HEK293 (cell line): ENCODE measurements at regions not wholly inside any gene's neighbourhood (a gene's known extent, or its start where the extent isn't known, plus 50 kb on each side); places are given as distances from the start of the nearest gene placed in this dataset.

ENCODE experiments used
- CTCF ChIA-PET: fragments of 350-600 bp; formaldehyde crosslinking; extraction: SDS; loops from one replicate; lab custom pipeline; 2021; ENCODE audit warnings: antibody characterized with exemption; lab: Yijun Ruan, JAX
- POLR2A ChIA-PET: fragments of 300-600 bp; formaldehyde crosslinking; extraction: SDS; loops from one replicate; lab custom pipeline; 2020; ENCODE audit warnings: antibody characterized with exemption, inconsistent platforms; lab: Yijun Ruan, JAX
- H3K27ac ChIP-seq: fragments of 200-500 bp; sonication (Bioruptor generic); 2 replicates; pipeline ENCODE4 v1.5.1; 2014; ENCODE audit warnings: low read depth, low read length, control low read depth, inconsistent platforms; ENCODE audit errors: extremely low read depth
- H3K36me3 ChIP-seq, 2 experiments: fragments of 200-500 bp in 1 of 2; sonication (Bioruptor generic) in 1 of 2; 1 replicate in 1 of 2; 2 replicates in 1 of 2; pipeline ENCODE4 v1.5.1; 2014 to 2017; ENCODE audit warnings: inconsistent platforms in 2 of 2, low read length in 2 of 2; ENCODE audit not compliant: control insufficient read depth in 2 of 2, insufficient read depth in 1 of 2
- H3K4me1 ChIP-seq: fragments of 200-500 bp; sonication (Bioruptor generic); 2 replicates; pipeline ENCODE4 v1.5.1; 2014; ENCODE audit warnings: mild to moderate bottlenecking, low read length, inconsistent platforms; ENCODE audit not compliant: control insufficient read depth, insufficient read depth
- H3K4me3 ChIP-seq: 2 replicates; pipeline ENCODE4 v1.5.1; 2011; ENCODE audit warnings: low read depth, mild to moderate bottlenecking, control low read depth, low read length, moderate library complexity
- H3K9me3 ChIP-seq: fragments of 200-500 bp; sonication (Bioruptor generic); 2 replicates; pipeline ENCODE4 v1.5.1; 2014; ENCODE audit warnings: low read depth, low read length, inconsistent platforms; ENCODE audit not compliant: control insufficient read depth, insufficient read depth
- SP3 ChIP-seq: fragments of 450-650 bp; formaldehyde crosslinking; IDR thresholded peaks from 2 replicates; pipeline ENCODE4 v1.5.1; 2016; ENCODE audit warnings: missing biosample characterization, missing genetic modification characterization
- ZFHX2 ChIP-seq: fragments of 450-650 bp; formaldehyde crosslinking; conservative IDR thresholded peaks from 2 replicates; pipeline ENCODE4 v1.5.1; 2016; ENCODE audit warnings: missing biosample characterization, missing genetic modification characterization
- ZFP69B ChIP-seq: fragments of 450-650 bp; formaldehyde crosslinking; IDR thresholded peaks from 2 replicates; pipeline ENCODE4 v1.5.1; 2016; ENCODE audit warnings: missing biosample characterization, missing genetic modification characterization
- ZNF10 ChIP-seq: fragments of 450-650 bp; formaldehyde crosslinking; IDR thresholded peaks from 2 replicates; pipeline ENCODE4 v1.5.1; 2017; ENCODE audit warnings: missing biosample characterization, missing genetic modification characterization
- ZNF175 ChIP-seq: fragments of 450-650 bp; formaldehyde crosslinking; IDR thresholded peaks from 2 replicates; pipeline ENCODE4 v1.5.1; 2016; ENCODE audit warnings: missing biosample characterization, missing genetic modification characterization
- ZNF223 ChIP-seq: fragments of 450-650 bp; formaldehyde crosslinking; IDR thresholded peaks from 2 replicates; pipeline ENCODE4 v1.5.1; 2016; ENCODE audit warnings: missing biosample characterization, missing genetic modification characterization
- ZNF239 ChIP-seq: fragments of 450-650 bp; formaldehyde crosslinking; IDR thresholded peaks from 2 replicates; pipeline ENCODE4 v1.5.1; 2016; ENCODE audit warnings: missing biosample characterization, missing genetic modification characterization
- ZNF341 ChIP-seq: fragments of 450-650 bp; formaldehyde crosslinking; IDR thresholded peaks from 2 replicates; pipeline ENCODE4; 2016; ENCODE audit warnings: low read depth, missing biosample characterization, missing genetic modification characterization
- ZNF48 ChIP-seq: fragments of 450-650 bp; formaldehyde crosslinking; IDR thresholded peaks from 2 replicates; pipeline ENCODE4 v1.5.1; 2016; ENCODE audit warnings: missing biosample characterization, missing genetic modification characterization
- ZNF521 ChIP-seq: fragments of 450-650 bp; formaldehyde crosslinking; IDR thresholded peaks from 2 replicates; pipeline ENCODE4 v1.5.1; 2017; ENCODE audit warnings: missing biosample characterization, mild to moderate bottlenecking, missing genetic modification characterization
- ZNF560 ChIP-seq: fragments of 450-650 bp; formaldehyde crosslinking; IDR thresholded peaks from 2 replicates; pipeline ENCODE4 v1.5.1; 2017; ENCODE audit warnings: missing biosample characterization, missing genetic modification characterization, borderline replicate concordance
- ZNF626 ChIP-seq: fragments of 450-650 bp; sonication (Bioruptor Pico); formaldehyde crosslinking; IDR thresholded peaks from 2 replicates; pipeline ENCODE4 v1.5.1; 2018; ENCODE audit warnings: missing biosample characterization, missing genetic modification characterization, inconsistent platforms
- ZNF629 ChIP-seq: fragments of 450-650 bp; formaldehyde crosslinking; IDR thresholded peaks from 2 replicates; pipeline ENCODE4 v1.5.1; 2017; ENCODE audit warnings: missing biosample characterization, missing genetic modification characterization
- ZNF670 ChIP-seq: fragments of 450-650 bp; formaldehyde crosslinking; IDR thresholded peaks from 2 replicates; pipeline ENCODE4 v1.5.1; 2016; ENCODE audit warnings: missing biosample characterization, missing genetic modification characterization, low read depth
- TF ChIP-seq, protein P1 (sequence below): fragments of 450-650 bp; IDR thresholded peaks from 2 replicates; pipeline ENCODE4 v1.5.1; 2018; ENCODE audit warnings: missing biosample characterization, missing genetic modification characterization
- TF ChIP-seq, protein P2 (sequence below): fragments of 450-650 bp; formaldehyde crosslinking; IDR thresholded peaks from 2 replicates; pipeline ENCODE4 v1.5.1; 2016; ENCODE audit warnings: missing biosample characterization, missing genetic modification characterization
- TF ChIP-seq, protein P3 (sequence below): fragments of 450-650 bp; formaldehyde crosslinking; IDR thresholded peaks from 2 replicates; pipeline ENCODE4 v1.5.1; 2017; ENCODE audit warnings: missing biosample characterization, missing genetic modification characterization
- TF ChIP-seq, protein P4 (sequence below): fragments of 450-650 bp; formaldehyde crosslinking; IDR thresholded peaks from 2 replicates; pipeline ENCODE4 v1.5.1; 2016; ENCODE audit warnings: missing biosample characterization, missing genetic modification characterization
- TF ChIP-seq, protein P5 (sequence below): fragments of 450-650 bp; formaldehyde crosslinking; IDR thresholded peaks from 2 replicates; pipeline ENCODE4 v1.5.1; 2016; ENCODE audit warnings: missing biosample characterization, missing genetic modification characterization, low read depth

DNA sequence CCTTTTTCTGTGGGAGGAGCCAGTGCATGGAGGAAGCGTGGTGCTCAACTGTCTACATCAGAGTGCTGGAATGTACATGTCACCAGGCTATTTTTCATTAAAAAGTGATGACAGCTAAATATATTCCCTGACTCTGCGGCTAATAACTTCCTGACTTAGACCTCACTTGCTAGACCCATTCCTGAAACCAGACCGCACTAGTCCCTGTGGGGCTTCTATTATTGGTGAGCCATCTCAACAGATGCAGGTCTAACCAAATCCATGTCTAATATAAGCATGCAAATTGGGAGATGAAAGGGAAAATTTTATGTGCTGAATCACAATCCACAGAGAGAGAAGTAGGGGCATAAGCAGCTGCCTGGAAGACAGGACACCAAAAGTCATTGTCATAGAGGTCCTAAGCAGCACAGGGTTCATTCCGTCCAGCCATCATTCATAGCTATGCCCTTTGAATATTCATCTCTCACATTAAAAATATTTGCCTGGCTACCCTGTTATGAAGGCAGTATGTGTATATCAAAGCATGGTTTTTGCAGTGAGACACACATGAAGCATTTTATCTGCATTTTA is 110.9 kb upstream of the BLID start:
- H3K36me3 ChIP-seq, result no peaks in the 10 kb centered on the region
- ChIA-PET POLR2A (no interaction called here), CTCF (interaction anchor here (0.6 to 3.9 kb wide), 7 partner anchors 10 to 1195 kb away, joined by 3 to 17 read pairs (median 5); no protein-coding TSS in a partner anchor)
- H3K4me1 ChIP-seq, result no peaks in the 10 kb centered on the region
- H3K9me3 ChIP-seq, result no peaks in the 10 kb centered on the region
- no peak overlapping the region for H3K4me3 ChIP-seq
- no peak overlapping the region for H3K27ac ChIP-seq
- TF ChIP-seq ZNF239 (tag by site-specific recombination), result no peak
- TF ChIP-seq, protein P1, sequence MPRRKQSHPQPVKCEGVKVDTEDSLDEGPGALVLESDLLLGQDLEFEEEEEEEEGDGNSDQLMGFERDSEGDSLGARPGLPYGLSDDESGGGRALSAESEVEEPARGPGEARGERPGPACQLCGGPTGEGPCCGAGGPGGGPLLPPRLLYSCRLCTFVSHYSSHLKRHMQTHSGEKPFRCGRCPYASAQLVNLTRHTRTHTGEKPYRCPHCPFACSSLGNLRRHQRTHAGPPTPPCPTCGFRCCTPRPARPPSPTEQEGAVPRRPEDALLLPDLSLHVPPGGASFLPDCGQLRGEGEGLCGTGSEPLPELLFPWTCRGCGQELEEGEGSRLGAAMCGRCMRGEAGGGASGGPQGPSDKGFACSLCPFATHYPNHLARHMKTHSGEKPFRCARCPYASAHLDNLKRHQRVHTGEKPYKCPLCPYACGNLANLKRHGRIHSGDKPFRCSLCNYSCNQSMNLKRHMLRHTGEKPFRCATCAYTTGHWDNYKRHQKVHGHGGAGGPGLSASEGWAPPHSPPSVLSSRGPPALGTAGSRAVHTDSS (tag by site-specific recombination), result no peak
- no peak for TF ChIP-seq SP3 (tag by site-specific recombination)
- no peak for TF ChIP-seq ZNF175 (tag by site-specific recombination)
- TF ChIP-seq, protein P2, sequence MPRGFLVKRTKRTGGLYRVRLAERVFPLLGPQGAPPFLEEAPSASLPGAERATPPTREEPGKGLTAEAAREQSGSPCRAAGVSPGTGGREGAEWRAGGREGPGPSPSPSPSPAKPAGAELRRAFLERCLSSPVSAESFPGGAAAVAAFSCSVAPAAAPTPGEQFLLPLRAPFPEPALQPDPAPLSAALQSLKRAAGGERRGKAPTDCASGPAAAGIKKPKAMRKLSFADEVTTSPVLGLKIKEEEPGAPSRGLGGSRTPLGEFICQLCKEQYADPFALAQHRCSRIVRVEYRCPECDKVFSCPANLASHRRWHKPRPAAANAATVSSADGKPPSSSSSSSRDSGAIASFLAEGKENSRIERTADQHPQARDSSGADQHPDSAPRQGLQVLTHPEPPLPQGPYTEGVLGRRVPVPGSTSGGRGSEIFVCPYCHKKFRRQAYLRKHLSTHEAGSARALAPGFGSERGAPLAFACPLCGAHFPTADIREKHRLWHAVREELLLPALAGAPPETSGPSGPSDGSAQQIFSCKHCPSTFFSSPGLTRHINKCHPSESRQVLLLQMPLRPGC, result no peak
- TF ChIP-seq, protein P3, sequence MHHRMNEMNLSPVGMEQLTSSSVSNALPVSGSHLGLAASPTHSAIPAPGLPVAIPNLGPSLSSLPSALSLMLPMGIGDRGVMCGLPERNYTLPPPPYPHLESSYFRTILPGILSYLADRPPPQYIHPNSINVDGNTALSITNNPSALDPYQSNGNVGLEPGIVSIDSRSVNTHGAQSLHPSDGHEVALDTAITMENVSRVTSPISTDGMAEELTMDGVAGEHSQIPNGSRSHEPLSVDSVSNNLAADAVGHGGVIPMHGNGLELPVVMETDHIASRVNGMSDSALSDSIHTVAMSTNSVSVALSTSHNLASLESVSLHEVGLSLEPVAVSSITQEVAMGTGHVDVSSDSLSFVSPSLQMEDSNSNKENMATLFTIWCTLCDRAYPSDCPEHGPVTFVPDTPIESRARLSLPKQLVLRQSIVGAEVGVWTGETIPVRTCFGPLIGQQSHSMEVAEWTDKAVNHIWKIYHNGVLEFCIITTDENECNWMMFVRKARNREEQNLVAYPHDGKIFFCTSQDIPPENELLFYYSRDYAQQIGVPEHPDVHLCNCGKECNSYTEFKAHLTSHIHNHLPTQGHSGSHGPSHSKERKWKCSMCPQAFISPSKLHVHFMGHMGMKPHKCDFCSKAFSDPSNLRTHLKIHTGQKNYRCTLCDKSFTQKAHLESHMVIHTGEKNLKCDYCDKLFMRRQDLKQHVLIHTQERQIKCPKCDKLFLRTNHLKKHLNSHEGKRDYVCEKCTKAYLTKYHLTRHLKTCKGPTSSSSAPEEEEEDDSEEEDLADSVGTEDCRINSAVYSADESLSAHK (tag by site-specific recombination), result no peak
- TF ChIP-seq ZNF626 (tag by site-specific recombination), result no peak
- TF ChIP-seq, protein P4, sequence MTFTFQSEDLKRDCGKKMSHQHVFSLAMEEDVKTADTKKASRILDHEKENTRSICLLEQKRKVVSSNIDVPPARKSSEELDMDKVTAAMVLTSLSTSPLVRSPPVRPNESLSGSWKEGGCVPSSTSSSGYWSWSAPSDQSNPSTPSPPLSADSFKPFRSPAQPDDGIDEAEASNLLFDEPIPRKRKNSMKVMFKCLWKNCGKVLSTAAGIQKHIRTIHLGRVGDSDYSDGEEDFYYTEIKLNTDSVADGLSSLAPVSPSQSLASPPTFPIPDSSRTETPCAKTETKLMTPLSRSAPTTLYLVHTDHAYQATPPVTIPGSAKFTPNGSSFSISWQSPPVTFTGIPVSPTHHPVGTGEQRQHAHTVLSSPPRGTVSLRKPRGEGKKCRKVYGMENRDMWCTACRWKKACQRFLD (tag by site-specific recombination), result no peak
- no peak for TF ChIP-seq ZNF670
- TF ChIP-seq ZNF341 (tag by site-specific recombination), result no peak

DNA sequence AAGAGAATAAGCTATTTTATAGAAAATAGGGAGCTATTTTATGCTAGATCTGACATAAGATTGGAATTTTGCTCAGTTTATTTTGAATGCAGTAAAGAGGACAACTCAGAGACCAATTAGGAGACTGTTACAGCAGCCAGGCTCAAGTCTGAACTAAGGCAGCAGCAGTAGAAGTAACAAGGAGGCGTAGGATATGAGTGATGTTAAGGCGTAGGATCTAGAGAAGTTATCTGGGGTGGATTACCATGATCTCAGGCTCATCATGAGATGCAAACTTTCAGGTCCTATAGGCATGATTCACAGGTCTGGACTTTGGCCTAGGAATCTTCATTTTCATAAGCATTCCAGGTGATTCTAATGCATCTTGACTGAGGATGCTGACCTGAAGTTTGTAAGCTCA is 108.9 kb upstream of the BLID start:
- Histone ChIP-seq H3K27ac (no peak overlapping the region), H3K36me3 (no peaks in the 10 kb centered on the region), H3K4me3 (no peak overlapping the region), H3K4me1 (no peaks in the 10 kb centered on the region), H3K9me3 (no peaks in the 10 kb centered on the region)
- POLR2A ChIA-PET, result no interaction called here
- CTCF ChIA-PET, result interaction anchor here (3.9 kb wide), 1 partner anchor 9 kb away, joined by 17 read pairs; no protein-coding TSS in a partner anchor
- TF ChIP-seq ZNF560 (tag by site-specific recombination) (no peak), ZNF521 (tag by site-specific recombination) (no peak), ZNF48 (no peak), ZNF223 (no peak), ZFP69B (tag by site-specific recombination) (no peak), ZFHX2 (tag by site-specific recombination) (no peak), ZNF10 (no peak), ZNF629 (no peak)
- TF ChIP-seq, protein P5, sequence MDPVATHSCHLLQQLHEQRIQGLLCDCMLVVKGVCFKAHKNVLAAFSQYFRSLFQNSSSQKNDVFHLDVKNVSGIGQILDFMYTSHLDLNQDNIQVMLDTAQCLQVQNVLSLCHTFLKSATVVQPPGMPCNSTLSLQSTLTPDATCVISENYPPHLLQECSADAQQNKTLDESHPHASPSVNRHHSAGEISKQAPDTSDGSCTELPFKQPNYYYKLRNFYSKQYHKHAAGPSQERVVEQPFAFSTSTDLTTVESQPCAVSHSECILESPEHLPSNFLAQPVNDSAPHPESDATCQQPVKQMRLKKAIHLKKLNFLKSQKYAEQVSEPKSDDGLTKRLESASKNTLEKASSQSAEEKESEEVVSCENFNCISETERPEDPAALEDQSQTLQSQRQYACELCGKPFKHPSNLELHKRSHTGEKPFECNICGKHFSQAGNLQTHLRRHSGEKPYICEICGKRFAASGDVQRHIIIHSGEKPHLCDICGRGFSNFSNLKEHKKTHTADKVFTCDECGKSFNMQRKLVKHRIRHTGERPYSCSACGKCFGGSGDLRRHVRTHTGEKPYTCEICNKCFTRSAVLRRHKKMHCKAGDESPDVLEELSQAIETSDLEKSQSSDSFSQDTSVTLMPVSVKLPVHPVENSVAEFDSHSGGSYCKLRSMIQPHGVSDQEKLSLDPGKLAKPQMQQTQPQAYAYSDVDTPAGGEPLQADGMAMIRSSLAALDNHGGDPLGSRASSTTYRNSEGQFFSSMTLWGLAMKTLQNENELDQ (tag by site-specific recombination), result no peak
